Astrocyte of the spinal cord (primary cell): ENCODE measurements at regions not wholly inside any gene's neighbourhood (a gene's known extent, or its start where the extent isn't known, plus 50 kb on each side); places are given as distances from the start of the nearest gene placed in this dataset.

Experiments used
- DNase-seq: peaks from one replicate; pipeline ENCODE4 v3.0.0; 2011; ENCODE audit warnings: low read depth, low spot score
- H3K4me3 ChIP-seq: 2 replicates; pipeline ENCODE4 v1.5.1; 2011; ENCODE audit warnings: low read depth, mild to moderate bottlenecking, low read length, moderate library complexity
- in situ Hi-C: cut with HindIII; loops from 2 replicates; pipeline ENCODE4 v1.10.0; 2017; ENCODE audit warnings: low sequenced_read_pairs
- TF ChIP-seq, protein P1 (sequence below): IDR thresholded peaks from 2 replicates; pipeline ENCODE4 v1.5.1; 2012; ENCODE audit warnings: low read depth, mild to moderate bottlenecking, low read length, inconsistent platforms

DNA sequence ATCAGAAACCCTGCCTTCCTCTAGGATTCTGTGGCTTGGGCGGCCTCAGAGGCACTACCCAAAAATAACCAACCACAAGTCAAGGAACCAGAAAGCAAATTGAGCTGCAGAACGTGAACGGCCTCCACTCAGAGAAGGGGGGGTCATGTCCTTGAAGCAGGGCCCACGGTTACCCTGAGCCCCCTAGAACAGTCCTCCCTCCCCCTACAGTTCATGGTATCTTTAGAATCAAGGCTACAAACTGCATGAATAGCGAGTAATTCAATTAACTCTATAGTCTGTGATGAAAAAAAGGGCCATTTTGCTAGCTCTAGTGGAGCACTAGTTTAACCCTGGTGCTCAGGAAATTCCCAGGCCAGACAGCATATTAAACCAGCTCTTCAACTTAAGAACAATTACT lies 79.0 kb upstream of the ZNF507 start:
- in situ Hi-C loops: no loop called here
- no peak overlapping the region for H3K4me3 ChIP-seq
- TF ChIP-seq, protein P1, sequence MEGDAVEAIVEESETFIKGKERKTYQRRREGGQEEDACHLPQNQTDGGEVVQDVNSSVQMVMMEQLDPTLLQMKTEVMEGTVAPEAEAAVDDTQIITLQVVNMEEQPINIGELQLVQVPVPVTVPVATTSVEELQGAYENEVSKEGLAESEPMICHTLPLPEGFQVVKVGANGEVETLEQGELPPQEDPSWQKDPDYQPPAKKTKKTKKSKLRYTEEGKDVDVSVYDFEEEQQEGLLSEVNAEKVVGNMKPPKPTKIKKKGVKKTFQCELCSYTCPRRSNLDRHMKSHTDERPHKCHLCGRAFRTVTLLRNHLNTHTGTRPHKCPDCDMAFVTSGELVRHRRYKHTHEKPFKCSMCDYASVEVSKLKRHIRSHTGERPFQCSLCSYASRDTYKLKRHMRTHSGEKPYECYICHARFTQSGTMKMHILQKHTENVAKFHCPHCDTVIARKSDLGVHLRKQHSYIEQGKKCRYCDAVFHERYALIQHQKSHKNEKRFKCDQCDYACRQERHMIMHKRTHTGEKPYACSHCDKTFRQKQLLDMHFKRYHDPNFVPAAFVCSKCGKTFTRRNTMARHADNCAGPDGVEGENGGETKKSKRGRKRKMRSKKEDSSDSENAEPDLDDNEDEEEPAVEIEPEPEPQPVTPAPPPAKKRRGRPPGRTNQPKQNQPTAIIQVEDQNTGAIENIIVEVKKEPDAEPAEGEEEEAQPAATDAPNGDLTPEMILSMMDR: no peak

DNA sequence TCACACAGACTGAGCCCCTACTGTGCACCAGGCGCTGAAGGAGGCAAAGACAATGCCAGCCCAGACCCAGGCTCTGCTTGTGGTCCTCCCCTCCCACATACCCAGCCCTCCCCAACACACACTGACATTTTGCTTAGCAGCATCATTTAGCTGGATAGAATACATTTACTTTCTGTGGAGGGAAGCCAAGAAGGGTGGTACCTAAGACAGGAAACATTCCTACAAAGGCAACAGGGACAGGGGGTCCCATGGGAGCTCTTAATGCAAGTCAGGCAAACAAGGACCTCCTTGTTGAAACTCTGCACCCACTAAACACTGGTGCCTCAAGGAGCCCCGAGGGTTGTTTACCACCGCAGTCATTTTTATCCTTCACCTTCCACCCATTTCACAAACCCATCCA lies 77.0 kb upstream of the ZNF507 start:
- TF ChIP-seq, protein P1: no peak
- in situ Hi-C loops: no loop called here
- DNase-seq: no peak
- no peak overlapping the region for H3K4me3 ChIP-seq

More for the DNA sequence above, 79.0 kb upstream of the ZNF507 start:
- no peak for DNase-seq

DNA sequence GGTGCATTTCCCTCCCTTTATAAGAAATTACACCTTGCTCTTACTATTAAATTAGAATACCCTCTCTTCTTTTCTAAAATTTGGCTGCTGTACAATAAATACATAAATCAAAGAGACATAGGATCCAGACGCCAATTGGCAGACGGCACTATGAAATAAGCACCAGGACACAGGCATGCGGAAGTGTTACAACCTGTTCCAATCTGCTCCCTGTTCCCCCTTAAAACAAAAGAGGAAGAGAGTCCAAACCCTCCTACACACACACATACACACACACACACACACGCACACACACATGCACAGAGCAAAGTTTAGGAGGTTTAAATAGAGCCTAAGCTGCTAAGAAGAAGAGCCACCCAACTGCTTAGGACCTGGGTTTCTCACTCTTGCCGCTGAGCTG lies 75.6 kb upstream of the ZNF507 start:
- H3K4me3 ChIP-seq: no peak overlapping the region
- TF ChIP-seq, protein P1: no peak
- DNase-seq: no peak
- in situ Hi-C loops: no loop called here

DNA sequence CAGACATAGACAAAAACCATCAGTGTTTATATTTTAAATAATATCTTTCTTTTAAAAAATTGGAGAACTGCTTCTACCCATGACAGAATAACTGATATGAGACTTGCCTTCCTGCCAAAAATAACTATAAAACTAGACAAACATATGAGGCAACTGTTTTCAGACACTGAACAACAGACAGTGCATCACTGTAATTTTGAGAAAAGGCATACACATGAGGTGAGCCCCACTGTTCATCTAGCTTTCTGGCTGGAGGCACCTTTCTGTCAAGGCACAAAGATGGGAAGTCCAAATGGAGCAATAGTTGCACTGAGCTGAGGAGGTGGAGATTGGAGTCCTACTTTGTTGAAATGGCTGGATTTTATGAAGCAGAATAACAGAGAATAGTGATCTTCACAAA lies 71.9 kb upstream of the ZNF507 start:
- no peak overlapping the region for H3K4me3 ChIP-seq
- in situ Hi-C loops: no loop called here
- no peak for DNase-seq
- TF ChIP-seq, protein P1: no peak

DNA sequence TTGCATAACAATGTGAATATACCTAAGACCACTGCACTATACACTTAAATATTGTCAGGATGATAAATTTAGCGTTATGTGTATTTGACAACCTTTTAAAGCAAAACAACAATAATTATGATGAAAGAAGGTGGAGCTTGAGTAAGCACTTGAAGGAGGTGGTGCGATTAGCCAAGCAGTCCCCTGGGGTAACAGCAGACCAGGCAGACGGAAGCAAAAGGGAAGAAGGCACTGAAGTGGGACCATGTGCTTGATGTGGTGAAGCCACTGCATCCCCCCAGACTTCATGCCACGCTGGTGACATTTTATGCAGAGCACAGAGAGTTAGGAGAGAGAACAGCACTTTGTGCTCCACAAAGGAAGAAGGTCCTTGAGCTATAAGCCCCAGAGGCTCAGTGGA lies 58.3 kb upstream of the ZNF507 start:
- TF ChIP-seq, protein P1: no peak
- no peak for DNase-seq
- in situ Hi-C loops: no loop called here
- no peak overlapping the region for H3K4me3 ChIP-seq

DNA sequence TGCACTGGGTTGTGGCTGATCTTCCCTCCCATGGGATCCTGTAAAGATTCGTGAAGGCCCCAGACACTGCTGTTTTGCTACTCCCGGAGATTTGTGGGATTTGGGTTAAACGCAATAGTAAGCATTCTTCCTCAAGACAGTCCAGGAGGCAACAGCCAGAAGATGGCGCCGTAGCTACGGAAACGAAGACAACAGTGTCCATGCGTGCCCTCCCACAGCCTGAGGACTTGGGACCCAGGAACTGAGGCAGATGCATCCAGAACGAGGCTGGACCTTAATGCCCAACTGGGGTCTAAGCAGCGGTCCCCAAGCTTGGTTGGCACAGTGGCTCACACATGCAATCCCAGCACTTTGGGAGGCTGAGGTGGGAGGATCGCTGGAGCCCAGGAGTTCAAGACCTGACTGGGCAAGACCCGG lies 57.6 kb upstream of the ZNF507 start:
- TF ChIP-seq, protein P1: peak; percentile 59
- H3K4me3 ChIP-seq: no peak overlapping the region
- in situ Hi-C loops: no loop called here
- peak; percentile 37 for DNase-seq
